Tongue (tissue), 1 donor: ENCODE measurements at regions not wholly inside any gene's neighbourhood (a gene's known extent, or its start where the extent isn't known, plus 50 kb on each side); places are given as distances from the start of the nearest gene placed in this dataset.

ENCODE experiments used
- DNase-seq: peaks from one replicate; pipeline ENCODE4 v3.0.0-alpha.2; 2015

- no peak for DNase-seq
Observed at GRCh38 chr2:19809206-19809605, 92.6 kb downstream of the TTC32 start.

- no peak for DNase-seq
Observed at GRCh38 chr2:19807866-19808265, 93.9 kb downstream of the TTC32 start.

- no peak for DNase-seq
Observed at GRCh38 chr2:19807346-19807745, 94.4 kb downstream of the TTC32 start.

- no peak for DNase-seq
Observed at GRCh38 chr2:19806591-19806990, 95.2 kb downstream of the TTC32 start.

GRCh38 chr2:19806131-19806530 is 95.7 kb downstream of the TTC32 start:
- DNase-seq: no peak

GRCh38 chr2:19805266-19805665 is 96.5 kb downstream of the TTC32 start:
- no peak for DNase-seq

- DNase-seq: no peak
Observed at GRCh38 chr2:19804639-19805260, 97.0 kb downstream of the TTC32 start.

GRCh38 chr2:19802086-19802841 is 99.5 kb downstream of the TTC32 start:
- no peak for DNase-seq

GRCh38 chr2:19801367-19802080 is 100.3 kb downstream of the TTC32 start:
- DNase-seq: peak; percentile 82

- no peak for DNase-seq
Observed at GRCh38 chr2:19800796-19801195, 101.0 kb downstream of the TTC32 start.

GRCh38 chr2:19799881-19800780 is 101.7 kb downstream of the TTC32 start:
- no peak for DNase-seq

- DNase-seq: no peak
Observed at GRCh38 chr2:19797871-19798270, 103.9 kb downstream of the TTC32 start.

GRCh38 chr2:19797243-19797810 is 104.5 kb downstream of the TTC32 start:
- DNase-seq: no peak

- DNase-seq: no peak
Observed at GRCh38 chr2:19796035-19796695, 105.6 kb downstream of the TTC32 start.

- no peak for DNase-seq
Observed at GRCh38 chr2:19793132-19793750, 108.5 kb downstream of the TTC32 start.

GRCh38 chr2:19790291-19790690 is 111.5 kb downstream of the TTC32 start:
- no peak for DNase-seq

GRCh38 chr2:19787134-19787533 is 114.6 kb downstream of the TTC32 start:
- no peak for DNase-seq

GRCh38 chr2:19786408-19787058 is 115.2 kb downstream of the TTC32 start:
- DNase-seq: no peak

- no peak for DNase-seq
Observed at GRCh38 chr2:19785867-19786266, 115.9 kb downstream of the TTC32 start.

- DNase-seq: no peak
Observed at GRCh38 chr2:19785447-19785846, 116.3 kb downstream of the TTC32 start.
